SK-N-SH (cell line): ENCODE measurements at regions not wholly inside any gene's neighbourhood (a gene's known extent, or its start where the extent isn't known, plus 50 kb on each side); places are given as distances from the start of the nearest gene placed in this dataset.

Source experiments
- CTCF ChIA-PET: fragments of 300-600, 350-600 bp; formaldehyde crosslinking; extraction: SDS; loops from one replicate; lab custom pipeline; 2021; lab: Yijun Ruan, JAX
- POLR2A ChIA-PET: fragments of 350-600 bp; sonication (Branson Sonifier 250); formaldehyde crosslinking; extraction: SDS; loops from one replicate; lab custom pipeline; 2020; ENCODE audit warnings: antibody characterized with exemption, inconsistent platforms; lab: Yijun Ruan, JAX
- DNase-seq: peaks from one replicate; pipeline ENCODE4 v3.0.0; 2012
- H2AFZ ChIP-seq: fragments of 200-600 bp; sonication (generic); 2 replicates; pipeline ENCODE4 v1.8.1; 2016; ENCODE audit warnings: antibody characterized with exemption, mild to moderate bottlenecking, low read depth
- H3F3A ChIP-seq: fragments of 200-600 bp; sonication (generic); replicated peaks from 2 replicates; pipeline ENCODE3; 2016; ENCODE audit warnings: antibody characterized with exemption, mild to moderate bottlenecking; ENCODE audit not compliant: insufficient read depth
- H3K27ac ChIP-seq, 2 experiments: fragments of 200-500 bp in 1 of 2; fragments of 200-600 bp in 1 of 2; sonication (Bioruptor generic) in 1 of 2; sonication (generic), shearing (Covaris generic) in 1 of 2; 2 replicates each; pipeline versions ENCODE4 v1.5.1 to v1.6.1; 2014 to 2016; ENCODE audit warnings: low read depth in 2 of 2, inconsistent platforms in 1 of 2, low read length in 1 of 2, mild to moderate bottlenecking in 1 of 2, mixed read lengths in 1 of 2
- H3K27me3 ChIP-seq: fragments of 200-600 bp; sonication (generic), shearing (Covaris generic); 2 replicates; pipeline ENCODE4 v1.6.1; 2016; ENCODE audit warnings: mixed run types; ENCODE audit not compliant: insufficient read depth
- H3K36me3 ChIP-seq, 2 experiments: fragments of 200-500 bp in 1 of 2; fragments of 200-600 bp in 1 of 2; sonication (Bioruptor generic) in 1 of 2; sonication (generic) in 1 of 2; replicated peaks in 1 of 2; 2 replicates each; pipeline versions ENCODE3 to v1.5.1; 2014 to 2016; ENCODE audit warnings: low read length in 1 of 2, mild to moderate bottlenecking in 1 of 2; ENCODE audit not compliant: insufficient read depth in 2 of 2, control insufficient read depth in 1 of 2
- H3K4me1 ChIP-seq, 2 experiments: fragments of 200-500 bp in 1 of 2; fragments of 200-600 bp in 1 of 2; sonication (Bioruptor generic) in 1 of 2; sonication (generic), shearing (Covaris generic) in 1 of 2; 2 replicates each; pipeline versions ENCODE4 v1.5.1 to v1.6.1; 2014 to 2016; ENCODE audit warnings: low read depth in 1 of 2, low read length in 1 of 2, mixed run types in 1 of 2; ENCODE audit not compliant: insufficient read depth in 2 of 2, control insufficient read depth in 1 of 2
- H3K4me2 ChIP-seq: fragments of 200-600 bp; sonication (generic), shearing (Covaris generic); 2 replicates; pipeline ENCODE4 v1.6.1; 2017; ENCODE audit warnings: mixed run types
- H3K4me3 ChIP-seq, 2 experiments: fragments of 200-500 bp in 1 of 2; fragments of 200-600 bp in 1 of 2; sonication (Bioruptor generic) in 1 of 2; sonication (generic), shearing (Covaris generic) in 1 of 2; 2 replicates each; pipeline versions ENCODE4 v1.5.1 to v1.8.1; 2014 to 2016; ENCODE audit warnings: low read depth in 2 of 2, inconsistent platforms in 1 of 2, low read length in 1 of 2, mild to moderate bottlenecking in 1 of 2, mixed read lengths in 1 of 2, moderate library complexity in 1 of 2
- H3K79me2 ChIP-seq: fragments of 200-600 bp; sonication (generic); 2 replicates; pipeline ENCODE4 v1.8.1; 2017; ENCODE audit warnings: mild to moderate bottlenecking; ENCODE audit not compliant: insufficient read depth
- H3K9ac ChIP-seq: fragments of 200-600 bp; sonication (generic); 2 replicates; pipeline ENCODE4 v1.6.1; 2017; ENCODE audit warnings: mixed run types
- H3K9me2 ChIP-seq: fragments of 200-600 bp; sonication (generic); 2 replicates; pipeline ENCODE4 v1.6.1; 2017; ENCODE audit warnings: mixed run types
- H3K9me3 ChIP-seq: fragments of 200-600 bp; sonication (generic); 2 replicates; pipeline ENCODE4 v1.6.1; 2017; ENCODE audit warnings: mixed run types, mild to moderate bottlenecking, moderate library complexity
- H4K20me1 ChIP-seq: fragments of 200-600 bp; sonication (generic); 2 replicates; pipeline ENCODE4 v1.6.1; 2017; ENCODE audit warnings: mild to moderate bottlenecking, mixed run types; ENCODE audit not compliant: insufficient read depth
- CHD2 ChIP-seq: fragments of 150-350 bp; IDR thresholded peaks from 2 replicates; pipeline ENCODE4 v1.6.1; 2018; ENCODE audit warnings: low read length; ENCODE audit not compliant: partially characterized antibody
- CTCF ChIP-seq: fragments of 200-600 bp; sonication (generic); IDR thresholded peaks from 2 replicates; pipeline ENCODE4 v1.6.1; 2017; ENCODE audit warnings: antibody characterized with exemption, mild to moderate bottlenecking, moderate library complexity
- EZH2phosphoT487 ChIP-seq: fragments of 200-600 bp; sonication (generic); IDR thresholded peaks from 2 replicates; pipeline ENCODE4 v1.6.1; 2017; ENCODE audit warnings: low read depth, mixed run types, mild to moderate bottlenecking, antibody characterized with exemption, moderate library complexity, borderline replicate concordance
- FOSL2 ChIP-seq: IDR thresholded peaks from 2 replicates; pipeline ENCODE4 v1.4.0; 2012; ENCODE audit warnings: low read depth, mild to moderate bottlenecking, moderate library complexity, borderline replicate concordance
- IRF3 ChIP-seq: fragments of 150-350 bp; IDR thresholded peaks from 2 replicates; pipeline ENCODE4 v1.6.1; 2016; ENCODE audit warnings: mild to moderate bottlenecking, low read depth, low read length
- MAX ChIP-seq: IDR thresholded peaks from 2 replicates; pipeline ENCODE4 v1.4.0; 2012; ENCODE audit warnings: low read depth
- MEF2A ChIP-seq: IDR thresholded peaks from 2 replicates; pipeline ENCODE4 v1.4.0; 2012; ENCODE audit warnings: low read depth, borderline replicate concordance
- MXI1 ChIP-seq: IDR thresholded peaks from 2 replicates; pipeline ENCODE4 v1.6.1; 2012; ENCODE audit warnings: mild to moderate bottlenecking, low read depth, low read length, improper control_type of control experiment
- NFIC ChIP-seq: IDR thresholded peaks from 2 replicates; pipeline ENCODE4 v1.4.0; 2012; ENCODE audit warnings: borderline replicate concordance
- NRF1 ChIP-seq: IDR thresholded peaks from 2 replicates; pipeline ENCODE4 v1.6.1; 2012; ENCODE audit warnings: low read depth, mild to moderate bottlenecking, low read length
- PBX3 ChIP-seq: IDR thresholded peaks from 2 replicates; pipeline ENCODE4; 2012
- RAD21 ChIP-seq: IDR thresholded peaks from 2 replicates; pipeline ENCODE4 v1.6.1; 2012; ENCODE audit warnings: mild to moderate bottlenecking, low read length
- RCOR1 ChIP-seq: fragments of 150-350 bp; IDR thresholded peaks from 2 replicates; pipeline ENCODE4 v1.6.1; 2017; ENCODE audit warnings: antibody characterized with exemption, low read length
- REST ChIP-seq: IDR thresholded peaks from 2 replicates; pipeline ENCODE4 v1.6.1; 2012; ENCODE audit warnings: mild to moderate bottlenecking, low read depth, low read length, moderate library complexity
- SIN3A ChIP-seq: IDR thresholded peaks from 2 replicates; pipeline ENCODE4 v1.6.1; 2012; ENCODE audit warnings: low read depth, mild to moderate bottlenecking, low read length, moderate library complexity, borderline replicate concordance
- TCF12 ChIP-seq: IDR thresholded peaks from 2 replicates; pipeline ENCODE4 v1.4.0; 2012
- USF2 ChIP-seq: fragments of 150-350 bp; IDR thresholded peaks from 2 replicates; pipeline ENCODE4 v1.6.1; 2017; ENCODE audit warnings: antibody characterized with exemption, low read length, low read depth, borderline replicate concordance
- YY1 ChIP-seq: IDR thresholded peaks from 2 replicates; pipeline ENCODE4 v1.4.0; 2012; ENCODE audit warnings: low read depth, mild to moderate bottlenecking
- WGBS: methylation state at CpG from one replicate; pipeline ENCODE4 v1.1.6; 2017; ENCODE audit warnings: low lambda C conversion rate; 5-methylcytosine and 5-hydroxymethylcytosine counted together

GRCh38 chr10:83734278-83734677, 405.0 kb upstream of the GHITM start:
- H3K9me2 ChIP-seq: no peaks in the 10 kb centered on the region
- POLR2A ChIA-PET: no interaction called here
- CTCF ChIA-PET: no interaction called here

GRCh38 chr10:83736008-83736407, 403.3 kb upstream of the GHITM start:
- Histone ChIP-seq H3K9me3 (peaks cover 6% of the 10 kb centered on the region), H3K4me2 (no peak overlapping the region), H3K27ac (no peak overlapping the region), H3K4me1 (no peaks in the 10 kb centered on the region)
- WGBS: 15% methylated on average over 1 of the region's 1 CpG
- TF ChIP-seq EZH2phosphoT487 (no peak), RCOR1 (no peak), NRF1 (no peak), USF2 (no peak), REST (no peak), FOSL2 (no peak), NFIC (no peak), SIN3A (no peak), CTCF (no peak), MXI1 (no peak), MAX (no peak), YY1 (no peak), IRF3 (no peak), PBX3 (no peak)
- TF ChIP-seq, all 33 proteins: peak for 0
- Histone ChIP-seq H4K20me1 (no peaks in the 10 kb centered on the region), H3K9me2 (no peaks in the 10 kb centered on the region), H3K9ac (no peak overlapping the region), H3K36me3 (no peaks in the 10 kb centered on the region), H3F3A (no peaks in the 10 kb centered on the region), H3K27me3 (no peaks in the 10 kb centered on the region), H2AFZ (no peak overlapping the region), H3K79me2 (no peaks in the 10 kb centered on the region), H3K4me3 (no peak overlapping the region)
- ChIA-PET CTCF (no interaction called here), POLR2A (no interaction called here)
- DNase-seq: no peak

More at GRCh38 chr10:83734278-83734677, 405.0 kb upstream of the GHITM start:
- Histone ChIP-seq H3K4me1 (no peaks in the 10 kb centered on the region), H3F3A (no peaks in the 10 kb centered on the region), H3K79me2 (no peaks in the 10 kb centered on the region), H3K27me3 (no peaks in the 10 kb centered on the region), H3K27ac (no peak overlapping the region), H4K20me1 (no peaks in the 10 kb centered on the region), H3K4me3 (no peak overlapping the region), H3K9ac (no peak overlapping the region), H3K36me3 (no peaks in the 10 kb centered on the region), H3K9me3 (peaks cover 6% of the 10 kb centered on the region), H3K4me2 (no peak overlapping the region), H2AFZ (no peak overlapping the region)
- TF ChIP-seq FOSL2: no peak
- no peak for TF ChIP-seq NRF1
- TF ChIP-seq CHD2: no peak
- no peak for TF ChIP-seq RAD21
- TF ChIP-seq MEF2A: no peak
- TF ChIP-seq NFIC: no peak
- no peak for TF ChIP-seq TCF12
- TF ChIP-seq SIN3A: no peak
- no peak for DNase-seq
